Spinal cord (tissue), 1 donor: ENCODE measurements at regions not wholly inside any gene's neighbourhood (a gene's known extent, or its start where the extent isn't known, plus 50 kb on each side); places are given as distances from the start of the nearest gene placed in this dataset. TPM values are rescaled to one million over a fixed set of nuclear protein-coding genes. Genes with fewer than 3 reads are reported as not detected.

Source experiments
- small RNA-seq: library from RNA; depleted of rRNA; stranded (forward); fragments of <200 nt; gene quantifications from one replicate; pipeline ENCODE3, GENCODE V24; 2014; ENCODE audit warnings: low replicate concordance

Small RNAs in the stretch of these regions (small RNA-seq; reads per million reads assigned to genes)
- gene RF00019: not detected
